ENCODE measurements at regions not wholly inside any gene's neighbourhood (a gene's known extent, or its start where the extent isn't known, plus 50 kb on each side); places are given as distances from the start of the nearest gene placed in this dataset.

DNA sequence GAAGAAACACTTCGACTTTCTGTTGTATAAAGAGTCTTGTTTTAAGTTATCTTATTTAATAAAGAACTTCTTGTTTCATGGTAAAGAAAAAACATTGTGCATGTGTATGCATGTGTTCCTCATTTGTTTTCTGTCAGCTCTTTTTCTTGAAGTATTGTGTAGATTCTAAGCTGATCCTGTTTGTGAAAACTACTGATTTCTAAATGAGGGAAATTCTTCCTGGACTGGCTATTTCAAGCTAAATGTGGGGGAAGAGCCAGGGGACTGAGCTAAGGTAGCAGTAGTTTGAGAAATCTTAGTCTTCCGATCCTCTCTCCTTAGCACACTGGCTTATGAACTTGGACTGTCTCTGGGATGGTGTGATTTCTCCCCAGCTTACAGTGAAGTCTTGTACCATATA is 56.4 kb upstream of the RBMS1 start:
- ATAC-seq (no peak), DNase-seq (no peak)
- no peaks in the 10 kb centered on the region for H3K27me3 Mint-ChIP-seq
- no peaks in the 10 kb centered on the region for H3K36me3 Mint-ChIP-seq (ENCODE audit: low read depth)
- peaks cover 4% of the 10 kb centered on the region for H3K9me3 Mint-ChIP-seq
- peaks cover 2% of the 10 kb centered on the region for H3K4me1 Mint-ChIP-seq
- H3K27ac Mint-ChIP-seq = no peak overlapping the region
- no peak overlapping the region for H3K4me3 Mint-ChIP-seq

DNA sequence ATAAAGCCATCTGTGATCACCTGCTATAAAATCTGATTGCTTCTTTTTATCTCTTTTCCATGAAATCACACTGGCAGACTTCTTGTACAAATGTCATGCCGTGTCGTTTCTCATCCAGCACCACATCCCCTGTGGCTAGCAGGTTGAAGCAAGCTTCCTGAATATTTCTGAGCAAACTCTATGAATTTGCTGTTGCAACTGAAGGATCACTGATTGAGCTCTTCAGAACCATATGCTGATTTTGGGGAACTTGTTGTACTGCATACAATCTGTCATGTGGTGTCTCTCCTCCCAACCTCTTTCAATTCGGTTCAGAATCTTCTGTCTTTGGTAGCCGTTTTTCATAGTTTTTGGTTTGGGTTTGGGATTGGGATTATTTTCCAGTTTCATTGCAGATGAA is 57.7 kb upstream of the RBMS1 start:
- DNase-seq (no peak), ATAC-seq (no peak)
- peaks cover 2% of the 10 kb centered on the region for H3K4me1 Mint-ChIP-seq
- peaks cover 4% of the 10 kb centered on the region for H3K9me3 Mint-ChIP-seq
- H3K27me3 Mint-ChIP-seq = no peaks in the 10 kb centered on the region
- no peak overlapping the region for H3K4me3 Mint-ChIP-seq
- no peaks in the 10 kb centered on the region for H3K36me3 Mint-ChIP-seq (ENCODE audit: low read depth)
- no peak overlapping the region for H3K27ac Mint-ChIP-seq

DNA sequence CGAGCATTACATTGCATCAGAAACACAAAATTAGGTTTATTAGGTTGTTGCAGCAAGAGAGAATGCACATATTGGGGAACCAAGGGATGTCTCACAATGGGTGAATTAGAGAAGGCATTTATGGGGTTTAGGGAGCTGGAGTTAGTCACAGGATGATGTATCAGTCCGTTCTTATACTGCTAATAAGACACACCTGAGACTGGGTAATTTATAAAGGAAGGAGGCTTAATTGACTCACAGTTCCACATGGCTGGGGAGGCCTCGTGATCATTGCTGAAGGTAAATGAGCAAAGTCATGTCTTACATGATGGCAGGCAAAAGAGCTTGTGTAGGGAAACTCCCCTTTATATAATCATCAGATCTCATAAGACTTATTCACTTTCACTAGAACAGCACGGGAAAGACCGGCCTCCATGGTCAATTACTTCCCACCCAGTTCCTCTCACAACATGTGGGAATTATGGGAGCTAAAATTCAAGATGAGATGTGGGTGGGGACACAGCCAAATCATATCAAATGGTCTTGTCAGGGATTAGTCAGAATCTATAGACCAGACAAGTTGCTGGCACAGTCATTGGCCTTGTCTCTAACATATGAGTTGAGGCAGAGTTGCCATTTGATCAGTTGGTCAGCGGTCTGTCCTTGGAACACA is 61.9 kb upstream of the RBMS1 start:
- H3K27ac Mint-ChIP-seq = no peak overlapping the region
- no peaks in the 10 kb centered on the region for H3K9me3 Mint-ChIP-seq
- peaks cover 2% of the 10 kb centered on the region for H3K4me1 Mint-ChIP-seq
- no peaks in the 10 kb centered on the region for H3K27me3 Mint-ChIP-seq
- DNase-seq (no peak), ATAC-seq (no peak)
- no peaks in the 10 kb centered on the region for H3K36me3 Mint-ChIP-seq (ENCODE audit: low read depth)
- H3K4me3 Mint-ChIP-seq = no peak overlapping the region

DNA sequence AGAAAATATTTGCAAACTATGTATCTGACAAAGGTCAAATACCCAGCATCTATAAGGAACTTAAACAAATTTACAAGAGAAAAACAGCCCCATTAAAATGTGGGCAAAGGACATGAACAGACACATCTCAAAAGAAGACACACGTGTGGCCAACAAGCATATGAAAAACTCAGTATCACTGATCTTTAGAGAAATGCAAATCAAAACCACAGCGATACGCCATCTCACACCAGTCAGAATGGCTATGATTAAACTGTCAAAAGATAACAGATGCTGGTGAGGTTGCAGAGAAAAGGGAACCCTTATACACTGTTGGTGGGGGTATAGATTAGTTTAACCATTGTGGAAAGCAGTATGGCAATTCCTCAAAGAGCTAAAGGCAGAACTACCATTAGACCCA is 64.3 kb upstream of the RBMS1 start:
- H3K4me3 Mint-ChIP-seq = no peak overlapping the region
- no peak overlapping the region for H3K27ac Mint-ChIP-seq
- H3K36me3 Mint-ChIP-seq (ENCODE audit: low read depth) = no peaks in the 10 kb centered on the region
- H3K4me1 Mint-ChIP-seq = no peaks in the 10 kb centered on the region
- ATAC-seq = no peak
- DNase-seq = no peak
- H3K9me3 Mint-ChIP-seq = no peaks in the 10 kb centered on the region
- no peaks in the 10 kb centered on the region for H3K27me3 Mint-ChIP-seq

DNA sequence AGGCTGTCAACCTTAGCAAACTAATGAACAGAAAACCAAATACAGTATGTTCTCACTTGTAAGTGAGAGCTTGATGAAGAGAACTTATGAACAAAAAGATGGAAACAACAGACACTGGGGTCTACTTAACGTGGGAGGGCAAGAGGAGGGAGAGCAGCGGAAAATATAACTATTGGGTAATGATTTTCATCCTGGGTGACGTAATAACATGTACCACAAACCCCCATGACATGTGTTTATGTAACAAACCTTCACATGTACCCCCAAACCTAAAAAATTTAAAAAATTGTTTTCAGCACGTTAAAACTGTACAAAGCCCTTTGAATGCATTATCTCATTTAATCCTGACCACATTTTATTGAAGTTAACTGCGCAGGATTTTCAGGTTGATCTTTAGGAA is 64.9 kb upstream of the RBMS1 start:
- no peaks in the 10 kb centered on the region for H3K4me1 Mint-ChIP-seq
- DNase-seq = no peak

DNA sequence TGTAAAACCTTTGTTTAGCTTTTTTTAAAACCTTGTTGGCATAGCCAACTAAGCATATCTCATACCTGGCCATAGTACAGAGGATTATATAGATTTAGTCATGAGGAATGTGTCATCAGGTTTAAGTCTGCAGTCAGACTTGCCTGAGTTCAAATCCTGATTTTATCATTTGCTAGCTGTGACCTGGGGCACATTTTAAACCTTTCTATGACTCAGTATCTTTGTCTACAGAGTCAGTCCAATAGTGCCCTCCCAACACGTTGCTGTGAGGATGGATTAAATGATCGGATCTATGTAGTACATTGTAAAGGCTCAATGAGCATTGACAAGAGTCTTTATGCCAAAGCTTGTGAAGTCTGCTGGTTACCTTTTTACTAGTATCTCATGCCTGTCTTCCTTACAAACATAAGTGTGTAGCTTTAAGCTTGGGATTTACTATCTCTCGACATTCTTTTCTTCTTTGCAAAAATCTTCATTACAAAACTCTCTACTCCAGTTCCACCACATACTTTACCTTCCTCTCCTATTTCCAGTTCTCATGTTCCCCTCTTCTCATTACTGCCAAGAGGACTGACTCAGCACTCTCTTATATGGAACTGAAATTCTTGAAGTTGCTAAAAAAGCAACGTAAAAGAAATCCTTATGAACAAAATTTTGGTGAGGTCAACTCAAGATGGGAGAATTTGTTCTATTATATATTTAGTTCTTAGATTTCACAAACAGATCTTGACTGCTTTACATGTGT is 68.1 kb upstream of the RBMS1 start:
- Mint-ChIP-seq H3K36me3 (ENCODE audit: low read depth) (no peaks in the 10 kb centered on the region), H3K4me3 (no peak overlapping the region), H3K4me1 (peaks cover 5% of the 10 kb centered on the region), H3K27me3 (no peaks in the 10 kb centered on the region), H3K9me3 (no peaks in the 10 kb centered on the region), H3K27ac (no peak overlapping the region)
- ATAC-seq (no peak), DNase-seq (no peak)

More for the DNA sequence above, 64.9 kb upstream of the RBMS1 start:
- no peaks in the 10 kb centered on the region for H3K9me3 Mint-ChIP-seq
- no peak overlapping the region for H3K27ac Mint-ChIP-seq
- no peak for ATAC-seq
- no peaks in the 10 kb centered on the region for H3K36me3 Mint-ChIP-seq (ENCODE audit: low read depth)
- no peak overlapping the region for H3K4me3 Mint-ChIP-seq
- H3K27me3 Mint-ChIP-seq = no peaks in the 10 kb centered on the region

DNA sequence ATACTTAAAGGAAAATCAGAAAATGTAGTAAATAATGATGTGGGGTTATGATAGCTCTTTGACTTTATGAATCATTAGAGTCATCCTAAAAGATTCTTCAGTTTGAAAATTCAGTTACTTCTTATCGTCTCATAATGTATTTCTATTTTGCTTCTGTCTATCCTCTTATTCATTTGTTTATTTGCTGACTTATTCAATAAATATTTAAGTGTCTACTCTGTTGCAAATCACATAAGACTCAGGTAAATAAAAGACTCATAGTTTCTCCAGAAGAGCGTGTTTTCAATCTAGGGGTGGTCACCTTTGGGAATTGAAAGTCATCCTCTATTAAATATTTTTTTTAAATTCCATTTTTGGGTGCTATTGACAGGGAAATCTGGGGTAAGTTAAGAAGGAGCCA is 69.1 kb upstream of the RBMS1 start:
- H3K27ac Mint-ChIP-seq = no peak overlapping the region
- no peaks in the 10 kb centered on the region for H3K9me3 Mint-ChIP-seq
- H3K27me3 Mint-ChIP-seq = no peaks in the 10 kb centered on the region
- ATAC-seq (no peak), DNase-seq (no peak)
- H3K4me3 Mint-ChIP-seq = no peak overlapping the region
- no peaks in the 10 kb centered on the region for H3K36me3 Mint-ChIP-seq (ENCODE audit: low read depth)
- H3K4me1 Mint-ChIP-seq = peaks cover 5% of the 10 kb centered on the region

DNA sequence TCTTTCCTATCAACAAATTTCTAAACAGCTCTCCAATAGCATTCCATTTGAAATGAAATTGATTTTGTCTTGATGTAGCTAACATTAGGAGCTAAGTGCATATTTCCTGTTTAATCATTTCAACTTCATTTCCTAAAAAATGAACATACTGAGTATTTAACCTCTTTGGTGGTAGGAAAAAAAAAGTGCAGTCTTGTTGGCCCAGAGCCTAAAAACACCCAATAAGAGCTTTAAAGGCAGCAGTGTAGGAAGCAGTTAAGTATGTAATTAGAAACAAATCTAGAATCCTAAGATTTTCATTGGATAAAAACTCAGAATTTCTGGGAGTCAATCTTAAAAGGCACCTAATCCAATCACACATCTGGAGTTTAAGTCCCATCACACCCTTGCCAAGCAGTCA is 71.0 kb upstream of the RBMS1 start:
- Mint-ChIP-seq H3K4me3 (no peak overlapping the region), H3K27me3 (peaks cover 2% of the 10 kb centered on the region), H3K9me3 (no peaks in the 10 kb centered on the region), H3K4me1 (peaks cover 5% of the 10 kb centered on the region), H3K36me3 (ENCODE audit: low read depth) (no peaks in the 10 kb centered on the region), H3K27ac (no peak overlapping the region)
- no peak for ATAC-seq
- no peak for DNase-seq

DNA sequence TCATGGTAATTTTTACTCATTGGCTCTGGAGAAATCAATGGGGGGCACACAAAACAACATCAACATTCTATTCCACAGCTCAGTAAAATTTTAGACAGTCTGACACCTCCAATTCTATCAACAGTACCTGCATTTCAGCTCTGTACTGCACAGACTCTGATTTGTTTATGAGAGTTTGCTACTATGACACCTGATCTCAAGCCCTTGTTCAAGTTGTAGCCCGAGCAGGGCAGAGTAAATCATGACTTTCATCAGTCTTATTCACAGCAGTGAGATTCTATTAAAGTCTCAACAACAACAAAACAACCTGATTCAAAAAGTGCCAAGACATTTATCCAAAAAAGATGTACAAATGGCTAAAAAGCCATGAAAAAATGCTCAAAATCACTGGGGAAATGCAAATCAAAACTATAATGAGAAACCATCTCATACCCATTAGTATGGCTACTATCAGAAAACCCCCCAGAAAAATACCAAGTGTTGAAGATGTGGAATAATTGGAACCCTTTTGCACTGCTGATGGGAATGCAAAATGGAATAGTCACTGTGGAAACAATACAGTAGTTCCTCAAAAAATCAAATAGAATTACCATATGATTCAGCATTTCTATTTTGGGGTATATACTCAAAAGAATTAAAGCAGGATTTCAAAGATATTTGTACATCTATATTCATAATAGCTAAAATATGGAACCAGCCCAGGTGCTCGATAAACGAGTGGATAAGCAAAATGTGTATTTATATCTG is 71.7 kb upstream of the RBMS1 start:
- H3K9me3 Mint-ChIP-seq = no peaks in the 10 kb centered on the region
- no peak overlapping the region for H3K27ac Mint-ChIP-seq
- DNase-seq (no peak), ATAC-seq (no peak)
- no peak overlapping the region for H3K4me3 Mint-ChIP-seq
- H3K27me3 Mint-ChIP-seq = peaks cover 2% of the 10 kb centered on the region
- no peaks in the 10 kb centered on the region for H3K36me3 Mint-ChIP-seq (ENCODE audit: low read depth)
- peaks cover 5% of the 10 kb centered on the region for H3K4me1 Mint-ChIP-seq

DNA sequence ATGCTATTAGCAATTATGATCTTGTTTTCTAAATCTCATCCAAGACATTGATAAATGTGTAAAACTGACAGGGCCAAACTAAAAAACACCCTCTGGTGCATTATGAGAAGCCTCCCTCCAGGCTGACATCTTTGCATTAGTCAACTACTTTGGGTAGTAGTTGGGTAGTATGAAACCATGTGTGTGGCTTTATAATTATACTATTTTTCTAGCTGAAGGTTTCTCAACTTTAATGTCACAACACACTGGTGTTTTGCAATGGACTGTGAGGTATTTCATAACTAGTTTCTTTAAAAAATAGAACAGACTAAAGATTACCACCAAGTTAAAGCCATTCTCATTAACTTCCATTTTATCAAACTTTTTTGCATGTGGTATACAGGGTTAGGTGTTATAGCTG is 73.1 kb upstream of the RBMS1 start:
- Mint-ChIP-seq H3K4me1 (peaks cover 5% of the 10 kb centered on the region), H3K36me3 (ENCODE audit: low read depth) (no peaks in the 10 kb centered on the region), H3K9me3 (peaks cover 3% of the 10 kb centered on the region), H3K4me3 (no peak overlapping the region), H3K27ac (no peak overlapping the region), H3K27me3 (peaks cover 2% of the 10 kb centered on the region)
- no peak for ATAC-seq
- DNase-seq = no peak

DNA sequence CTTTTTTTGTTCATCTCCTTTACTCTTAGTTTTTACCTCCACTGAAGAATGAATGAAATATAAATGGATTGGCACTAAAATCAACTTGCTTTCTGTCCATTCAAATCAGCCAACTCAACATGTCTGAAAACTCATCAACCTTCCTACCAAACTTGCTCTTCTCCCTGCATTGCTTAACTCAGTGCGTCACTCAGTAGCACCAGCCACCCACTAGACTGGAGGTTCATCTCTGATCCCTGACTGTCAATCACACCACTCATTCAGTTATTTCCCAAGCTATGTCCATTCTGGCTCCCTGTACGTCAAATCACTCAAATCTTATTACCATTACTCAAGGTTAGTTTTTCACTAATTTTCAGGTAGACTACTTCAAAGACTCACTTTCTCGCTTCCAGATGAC is 75.2 kb upstream of the RBMS1 start:
- H3K27ac Mint-ChIP-seq = no peak overlapping the region

DNA sequence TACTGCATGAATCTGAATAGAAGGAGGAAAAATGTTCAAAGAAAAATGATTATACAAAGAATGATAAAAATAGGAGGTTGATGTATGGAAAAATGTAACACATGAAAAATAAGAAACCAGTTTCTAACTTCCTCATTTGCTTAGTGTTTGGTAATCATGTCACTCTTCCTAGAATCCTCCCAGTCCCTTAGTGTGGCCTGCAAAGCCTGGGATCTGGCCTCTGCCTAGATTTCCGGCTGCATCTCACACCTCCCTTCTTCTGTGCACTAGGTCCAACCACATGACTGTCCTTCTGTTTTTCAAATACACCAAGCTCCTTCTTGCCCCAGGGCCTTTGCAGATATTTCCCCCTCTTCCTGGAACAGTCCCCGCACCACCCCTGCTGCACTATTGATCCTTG is 76.8 kb upstream of the RBMS1 start:
- no peak for DNase-seq
- peaks cover 11% of the 10 kb centered on the region for H3K9me3 Mint-ChIP-seq
- H3K4me1 Mint-ChIP-seq = no peaks in the 10 kb centered on the region
- H3K4me3 Mint-ChIP-seq = no peak overlapping the region
- H3K27me3 Mint-ChIP-seq = peaks cover 2% of the 10 kb centered on the region
- H3K27ac Mint-ChIP-seq = no peak overlapping the region
- no peak for ATAC-seq
- H3K36me3 Mint-ChIP-seq (ENCODE audit: low read depth) = no peaks in the 10 kb centered on the region

More for the DNA sequence above, 75.2 kb upstream of the RBMS1 start:
- Mint-ChIP-seq H3K4me3 (no peak overlapping the region), H3K4me1 (peaks cover 5% of the 10 kb centered on the region), H3K27me3 (peaks cover 2% of the 10 kb centered on the region), H3K9me3 (peaks cover 11% of the 10 kb centered on the region), H3K36me3 (ENCODE audit: low read depth) (no peaks in the 10 kb centered on the region)
- DNase-seq (no peak), ATAC-seq (no peak)

DNA sequence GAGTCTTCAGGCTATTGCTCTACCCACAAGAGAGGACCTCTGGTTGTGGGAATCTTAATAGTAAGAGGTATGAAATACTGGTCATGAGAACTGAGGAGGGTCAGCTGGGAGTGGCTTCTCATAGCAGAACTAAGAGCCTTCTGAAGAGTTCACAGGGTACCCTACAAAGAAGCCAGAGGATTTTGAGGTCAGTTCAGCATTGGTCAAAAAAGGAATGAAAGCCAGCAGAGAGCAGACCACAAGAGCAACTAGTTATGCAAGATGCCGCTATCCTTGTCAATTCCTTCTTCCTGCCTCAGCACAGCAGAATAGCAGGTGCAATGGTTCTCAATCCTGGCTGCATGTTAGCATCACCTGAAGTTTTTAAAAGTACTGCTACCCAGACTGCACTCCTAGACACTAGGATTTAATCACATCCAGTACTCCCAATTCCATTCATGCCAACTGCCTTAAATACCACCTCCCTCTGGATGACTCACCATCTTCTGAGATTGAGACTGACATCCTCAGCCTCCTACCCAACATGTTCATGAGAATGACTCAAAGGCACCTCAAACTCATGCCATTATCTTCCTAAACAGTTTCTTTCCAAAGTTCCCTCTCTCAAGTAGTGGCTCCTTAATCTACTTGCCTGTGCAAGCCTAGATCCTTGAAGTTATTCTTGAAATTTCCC is 81.0 kb upstream of the RBMS1 start:
- no peak for DNase-seq

DNA sequence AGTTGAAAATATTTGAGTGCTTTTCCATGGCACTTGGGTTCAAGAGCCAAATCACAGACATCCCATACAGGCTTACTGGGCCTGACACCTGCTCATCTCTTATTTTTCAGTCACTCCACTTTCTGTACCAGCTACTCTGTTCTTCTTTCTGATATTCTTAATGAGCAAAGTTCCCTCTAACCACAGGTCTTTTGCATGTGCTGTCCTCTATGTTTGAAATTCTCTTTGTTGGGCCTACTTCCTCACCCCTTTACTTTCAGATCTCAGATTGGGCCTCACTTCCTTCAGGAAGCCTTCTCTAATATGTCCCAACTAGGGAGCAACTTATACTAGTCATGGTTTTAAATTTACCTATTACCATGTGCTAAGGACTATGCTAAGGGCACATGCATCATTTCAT is 81.8 kb upstream of the RBMS1 start:
- Mint-ChIP-seq H3K4me3 (no peak overlapping the region), H3K36me3 (ENCODE audit: low read depth) (no peaks in the 10 kb centered on the region), H3K27me3 (no peaks in the 10 kb centered on the region), H3K9me3 (peaks cover 11% of the 10 kb centered on the region), H3K27ac (no peak overlapping the region), H3K4me1 (no peaks in the 10 kb centered on the region)
- ATAC-seq = no peak
- no peak for DNase-seq

More for the DNA sequence above, 81.0 kb upstream of the RBMS1 start:
- Mint-ChIP-seq H3K9me3 (peaks cover 11% of the 10 kb centered on the region), H3K27ac (no peak overlapping the region), H3K4me3 (no peak overlapping the region), H3K27me3 (no peaks in the 10 kb centered on the region), H3K36me3 (ENCODE audit: low read depth) (no peaks in the 10 kb centered on the region), H3K4me1 (no peaks in the 10 kb centered on the region)
- ATAC-seq = no peak

All from activated naive CD8-positive, alpha-beta T cell treated with anti-CD3 and anti-CD28 coated beads, Interleukin-2, amount 50 U/mL, for 24 hours (primary cell).